Type B pancreatic cell (in vitro differentiated cells): ENCODE measurements at regions not wholly inside any gene's neighbourhood (a gene's known extent, or its start where the extent isn't known, plus 50 kb on each side); places are given as distances from the start of the nearest gene placed in this dataset.

Experiments
- DNase-seq: peaks from one replicate; pipeline ENCODE4 v3.0.0; 2021; ENCODE audit warnings: mixed read lengths; ENCODE audit not compliant: unreplicated experiment; ENCODE audit errors: extremely low spot score
- H3K27ac Mint-ChIP-seq: 2 replicates; pipeline ENCODE4 v1.8.0; 2021; ENCODE audit warnings: mild to moderate bottlenecking, mixed read lengths
- H3K27me3 Mint-ChIP-seq: 2 replicates; pipeline ENCODE4 v1.8.0; 2021; ENCODE audit warnings: mixed read lengths
- H3K36me3 Mint-ChIP-seq: 2 replicates; pipeline ENCODE4 v1.8.0; 2021; ENCODE audit warnings: mixed read lengths
- H3K4me1 Mint-ChIP-seq: one replicate; pipeline ENCODE4 v1.8.0; 2021; ENCODE audit warnings: mixed read lengths; ENCODE audit not compliant: unreplicated experiment
- H3K4me3 Mint-ChIP-seq: 2 replicates; pipeline ENCODE4 v1.8.0; 2021; ENCODE audit warnings: mild to moderate bottlenecking, mixed read lengths
- H3K9me3 Mint-ChIP-seq: 2 replicates; pipeline ENCODE4 v1.8.0; 2021; ENCODE audit warnings: mixed read lengths
- CTCF ChIP-seq: fragments of 200-600 bp; sonication (generic); conservative IDR thresholded peaks from 2 replicates; pipeline ENCODE4 v1.5.0; 2021; ENCODE audit warnings: antibody characterized with exemption, mild to moderate bottlenecking

GRCh38 chr10:133019651-133020050 is 68.1 kb upstream of the ADGRA1 start:
- DNase-seq = no peak
- Mint-ChIP-seq H3K27ac (no peak overlapping the region), H3K4me1 (no peaks in the 10 kb centered on the region), H3K36me3 (no peaks in the 10 kb centered on the region), H3K9me3 (no peaks in the 10 kb centered on the region), H3K27me3 (peaks cover 2% of the 10 kb centered on the region), H3K4me3 (no peak overlapping the region)
- TF ChIP-seq CTCF = no peak

- Mint-ChIP-seq H3K27ac (no peak overlapping the region), H3K4me1 (no peaks in the 10 kb centered on the region), H3K4me3 (no peak overlapping the region), H3K36me3 (no peaks in the 10 kb centered on the region), H3K27me3 (no peaks in the 10 kb centered on the region), H3K9me3 (no peaks in the 10 kb centered on the region)
- DNase-seq = no peak
- TF ChIP-seq CTCF = no peak
Measured at GRCh38 chr10:133019191-133019590, 68.5 kb upstream of the ADGRA1 start.

GRCh38 chr10:133018491-133018890 is 69.2 kb upstream of the ADGRA1 start:
- H3K4me3 Mint-ChIP-seq = no peak overlapping the region
- no peaks in the 10 kb centered on the region for H3K27me3 Mint-ChIP-seq
- no peaks in the 10 kb centered on the region for H3K9me3 Mint-ChIP-seq
- no peak for TF ChIP-seq CTCF
- H3K27ac Mint-ChIP-seq = no peak overlapping the region
- H3K36me3 Mint-ChIP-seq = no peaks in the 10 kb centered on the region
- H3K4me1 Mint-ChIP-seq = no peaks in the 10 kb centered on the region
- no peak for DNase-seq

GRCh38 chr10:133017203-133017601 is 70.5 kb upstream of the ADGRA1 start:
- Mint-ChIP-seq H3K27ac (no peak overlapping the region), H3K36me3 (no peaks in the 10 kb centered on the region), H3K27me3 (no peaks in the 10 kb centered on the region), H3K4me1 (no peaks in the 10 kb centered on the region), H3K9me3 (no peaks in the 10 kb centered on the region), H3K4me3 (no peak overlapping the region)
- no peak for DNase-seq
- no peak for TF ChIP-seq CTCF

GRCh38 chr10:133016493-133017202 is 71.1 kb upstream of the ADGRA1 start:
- no peak for DNase-seq
- Mint-ChIP-seq H3K4me3 (no peak overlapping the region), H3K27ac (no peak overlapping the region), H3K27me3 (no peaks in the 10 kb centered on the region), H3K4me1 (no peaks in the 10 kb centered on the region), H3K9me3 (no peaks in the 10 kb centered on the region), H3K36me3 (no peaks in the 10 kb centered on the region)
- no peak for TF ChIP-seq CTCF
